GOT3 (cell line): ENCODE measurements at regions not wholly inside any gene's neighbourhood (a gene's known extent, or its start where the extent isn't known, plus 50 kb on each side); places are given as distances from the start of the nearest gene placed in this dataset.
"Not testable (repeated sequence)": the region's sequence is repeated elsewhere in the genome, so short reads cannot be mapped to it uniquely, and the experiment has no call there.

Source experiments
- DNase-seq: peaks from one replicate; lab custom pipeline; 2025; ENCODE audit warnings: mixed read lengths; lab: John Stamatoyannopoulos, UW

- DNase-seq: no peak
Observed at GRCh38 chr10:30197186-30197585, 137.8 kb upstream of the JCAD start.

- DNase-seq: not testable (repeated sequence)
Observed at GRCh38 chr10:30196559-30196958, 137.2 kb upstream of the JCAD start.

- DNase-seq: no peak
Observed at GRCh38 chr10:30192846-30193608, 133.6 kb upstream of the JCAD start.

- no peak for DNase-seq
Observed at GRCh38 chr10:30190577-30191552, 131.5 kb upstream of the JCAD start.

GRCh38 chr10:30189238-30189580 is 129.8 kb upstream of the JCAD start:
- no peak for DNase-seq

GRCh38 chr10:30188556-30189237 is 129.3 kb upstream of the JCAD start:
- no peak for DNase-seq

GRCh38 chr10:30188101-30188500 is 128.7 kb upstream of the JCAD start:
- DNase-seq: no peak

- no peak for DNase-seq
Observed at GRCh38 chr10:30187010-30187409, 127.6 kb upstream of the JCAD start.

GRCh38 chr10:30186371-30186875 is 127.0 kb upstream of the JCAD start:
- no peak for DNase-seq

GRCh38 chr10:30185916-30186315 is 126.5 kb upstream of the JCAD start:
- no peak for DNase-seq

- no peak for DNase-seq
Observed at GRCh38 chr10:30185341-30185740, 126.0 kb upstream of the JCAD start.

GRCh38 chr10:30184397-30185033 is 125.1 kb upstream of the JCAD start:
- DNase-seq: no peak

- DNase-seq: no peak
Observed at GRCh38 chr10:30183055-30183402, 123.6 kb upstream of the JCAD start.

- peak; percentile 5 for DNase-seq
Observed at GRCh38 chr10:30182191-30183054, 123.0 kb upstream of the JCAD start.

- DNase-seq: no peak
Observed at GRCh38 chr10:30178356-30178964, 119.1 kb upstream of the JCAD start.

- no peak for DNase-seq
Observed at GRCh38 chr10:30176776-30177533, 117.6 kb upstream of the JCAD start.

- DNase-seq: no peak
Observed at GRCh38 chr10:30176182-30176581, 116.8 kb upstream of the JCAD start.

- DNase-seq: no peak
Observed at GRCh38 chr10:30172673-30173072, 113.3 kb upstream of the JCAD start.

GRCh38 chr10:30172091-30172490 is 112.7 kb upstream of the JCAD start:
- DNase-seq: no peak

GRCh38 chr10:30171601-30172000 is 112.2 kb upstream of the JCAD start:
- DNase-seq: no peak
